HL-60 (cell line): ENCODE measurements at regions not wholly inside any gene's neighbourhood (a gene's known extent, or its start where the extent isn't known, plus 50 kb on each side); places are given as distances from the start of the nearest gene placed in this dataset.

Source experiments
- DNase-seq, 2 experiments: peaks; one replicate each; pipeline ENCODE4 v3.0.0-alpha.2; 2010 to 2020; ENCODE audit warnings: low read depth in 1 of 2, low spot score in 1 of 2
- H3K27ac ChIP-seq: fragments of 250-450 bp; sonication (Bioruptor Pico); replicated peaks from 2 replicates; pipeline ENCODE4 v1.5.1; 2020; ENCODE audit warnings: mild to moderate bottlenecking, moderate library complexity
- H3K27me3 ChIP-seq: fragments of 250-450 bp; sonication (Bioruptor Pico); 2 replicates; pipeline ENCODE4 v1.5.1; 2021; ENCODE audit warnings: mild to moderate bottlenecking, moderate library complexity; ENCODE audit not compliant: insufficient read depth, poor library complexity, severe bottlenecking
- H3K4me3 ChIP-seq: replicated peaks from 2 replicates; pipeline ENCODE4 v1.5.1; 2011; ENCODE audit warnings: mild to moderate bottlenecking, control low read depth, low read length; ENCODE audit not compliant: insufficient read depth
- CTCF ChIP-seq: IDR thresholded peaks from one replicate; pipeline ENCODE4 v1.5.1; 2011; ENCODE audit warnings: low read length, control low read depth, inconsistent platforms; ENCODE audit not compliant: insufficient read depth
- GABPA ChIP-seq: IDR thresholded peaks from 2 replicates; pipeline ENCODE4 v1.6.1; 2012; ENCODE audit warnings: low read depth
- POLR2AphosphoS5 ChIP-seq: IDR thresholded peaks from 2 replicates; pipeline ENCODE4 v1.6.1; 2012; ENCODE audit warnings: low read depth
- REST ChIP-seq: IDR thresholded peaks from 2 replicates; pipeline ENCODE4 v1.6.1; 2012; ENCODE audit warnings: low read depth; ENCODE audit not compliant: insufficient replicate concordance
- SPI1 ChIP-seq: IDR thresholded peaks from 2 replicates; pipeline ENCODE4 v1.6.1; 2012; ENCODE audit warnings: low read depth, mild to moderate bottlenecking, borderline replicate concordance

- no peak overlapping the region for H3K27ac ChIP-seq
- no peak for TF ChIP-seq SPI1
- no peak for DNase-seq
- no peak overlapping the region for H3K4me3 ChIP-seq
- peaks cover 3% of the 10 kb centered on the region for H3K27me3 ChIP-seq
These were observed 106.4 kb upstream of the KCNG1 start for GRCh38 chr20:51129147-51129776.

GRCh38 chr20:51128198-51128597 lies 105.3 kb upstream of the KCNG1 start:
- Histone ChIP-seq H3K27me3 (peaks cover 3% of the 10 kb centered on the region), H3K27ac (no peak overlapping the region), H3K4me3 (no peak overlapping the region)
- no peak for DNase-seq
- no peak for TF ChIP-seq REST
- TF ChIP-seq CTCF, result no peak

- no peak for DNase-seq
- H3K27ac ChIP-seq, result no peak overlapping the region
- peaks cover 3% of the 10 kb centered on the region for H3K27me3 ChIP-seq
- TF ChIP-seq GABPA, result no peak
- TF ChIP-seq SPI1, result no peak
- no peak for TF ChIP-seq POLR2AphosphoS5
- TF ChIP-seq REST, result no peak
- no peak for TF ChIP-seq CTCF
- H3K4me3 ChIP-seq, result no peak overlapping the region
These were observed 104.8 kb upstream of the KCNG1 start for GRCh38 chr20:51127713-51128112.

- no peaks in the 10 kb centered on the region for H3K27me3 ChIP-seq
- H3K4me3 ChIP-seq, result no peak overlapping the region
- no peak for TF ChIP-seq CTCF
- no peak for TF ChIP-seq SPI1
- TF ChIP-seq GABPA, result no peak
- no peak for TF ChIP-seq REST
- TF ChIP-seq POLR2AphosphoS5, result no peak
- H3K27ac ChIP-seq, result no peak overlapping the region
- no peak for DNase-seq
These were observed 103.4 kb upstream of the KCNG1 start for GRCh38 chr20:51126337-51126736.
